MM.1S (cell line): ENCODE measurements at regions not wholly inside any gene's neighbourhood (a gene's known extent, or its start where the extent isn't known, plus 50 kb on each side); places are given as distances from the start of the nearest gene placed in this dataset.

ENCODE experiments used
- DNase-seq: peaks from one replicate; pipeline ENCODE4 v3.0.0-alpha.2; 2015
- H2AFZ ChIP-seq: fragments of 300-600 bp; sonication (generic); 2 replicates; pipeline ENCODE4 v1.6.0; 2016; ENCODE audit warnings: antibody characterized with exemption, low read length
- H3F3A ChIP-seq: fragments of 300-600 bp; sonication (generic); 2 replicates; pipeline ENCODE4 v1.6.1; 2016; ENCODE audit warnings: mild to moderate bottlenecking, antibody characterized with exemption, low read length, moderate library complexity, mixed read lengths; ENCODE audit not compliant: insufficient read depth
- H3K27ac ChIP-seq: fragments of 300-600 bp; sonication (generic); 2 replicates; pipeline ENCODE4 v1.5.1; 2016; ENCODE audit warnings: mild to moderate bottlenecking, low read length
- H3K27me3 ChIP-seq: fragments of 300-600 bp; sonication (generic); replicated peaks from 2 replicates; pipeline ENCODE4 v1.6.0; 2016; ENCODE audit warnings: low read length; ENCODE audit not compliant: insufficient read depth
- H3K36me3 ChIP-seq: fragments of 300-600 bp; sonication (generic); replicated peaks from 2 replicates; pipeline ENCODE4 v1.6.1; 2016; ENCODE audit warnings: mild to moderate bottlenecking, low read length, mixed read lengths; ENCODE audit not compliant: insufficient read depth
- H3K4me1 ChIP-seq: fragments of 300-600 bp; sonication (generic); 2 replicates; pipeline ENCODE4 v1.6.1; 2016; ENCODE audit warnings: low read length, mixed read lengths
- H3K4me2 ChIP-seq: fragments of 300-600 bp; sonication (generic); 2 replicates; pipeline ENCODE4 v1.6.0; 2016; ENCODE audit warnings: low read depth, low read length
- H3K4me3 ChIP-seq: fragments of 300-600 bp; sonication (generic); 2 replicates; pipeline ENCODE4 v1.5.1; 2016; ENCODE audit warnings: low read length, mixed read lengths
- H3K79me2 ChIP-seq: fragments of 300-600 bp; sonication (generic); 2 replicates; pipeline ENCODE4 v1.6.1; 2016; ENCODE audit warnings: mixed run types, low read length, mixed read lengths
- H3K9ac ChIP-seq: fragments of 300-600 bp; sonication (generic); 2 replicates; pipeline ENCODE4 v1.6.1; 2016; ENCODE audit warnings: low read length, mixed read lengths
- H3K9me2 ChIP-seq: fragments of 300-600 bp; sonication (generic); replicated peaks from 2 replicates; pipeline ENCODE4 v1.6.1; 2016; ENCODE audit warnings: mild to moderate bottlenecking, low read length, mixed read lengths; ENCODE audit not compliant: insufficient read depth
- H3K9me3 ChIP-seq: fragments of 300-600 bp; sonication (generic); replicated peaks from 2 replicates; pipeline ENCODE4 v1.6.1; 2016; ENCODE audit warnings: mild to moderate bottlenecking, low read length, mixed read lengths; ENCODE audit not compliant: insufficient read depth
- H4K20me1 ChIP-seq: fragments of 300-600 bp; sonication (generic); 2 replicates; pipeline ENCODE4 v1.6.1; 2016; ENCODE audit warnings: mild to moderate bottlenecking, low read length, moderate library complexity, mixed read lengths; ENCODE audit not compliant: insufficient read depth
- EZH2 ChIP-seq: fragments of 300-600 bp; sonication (generic); optimal IDR thresholded peaks from 2 replicates; pipeline ENCODE3; 2017; ENCODE audit warnings: low read depth, mild to moderate bottlenecking, antibody characterized with exemption, low read length, mixed read lengths
- EZH2phosphoT487 ChIP-seq: fragments of 300-600 bp; sonication (generic); IDR thresholded peaks from 2 replicates; pipeline ENCODE4 v1.6.1; 2018; ENCODE audit warnings: antibody characterized with exemption, low read length
- TF ChIP-seq, protein P1 (sequence below): fragments of 300-600 bp; sonication (generic); IDR thresholded peaks from 2 replicates; pipeline ENCODE4 v1.5.1; 2016; ENCODE audit warnings: antibody characterized with exemption, low read length, mixed read lengths

DNA sequence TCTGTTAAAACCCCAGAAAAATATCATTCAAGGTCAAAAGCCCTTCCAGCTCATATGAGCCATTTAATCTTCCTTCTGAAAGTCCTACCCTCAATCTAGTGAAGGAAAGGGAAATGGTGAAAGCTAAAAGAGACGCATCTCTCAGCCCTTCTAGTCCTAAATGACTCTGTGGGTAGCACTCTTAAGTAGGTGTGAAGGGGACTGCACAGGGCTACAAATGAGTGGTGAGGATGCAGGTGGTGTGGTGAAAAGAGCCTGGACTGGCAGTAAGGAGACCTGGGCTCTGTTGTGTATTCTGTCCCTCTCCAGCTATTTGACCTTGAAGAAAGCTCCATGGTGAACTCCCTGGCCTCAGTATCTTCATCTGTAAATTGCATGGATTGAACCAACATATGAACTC lies 671.8 kb upstream of the DIPK2B start:
- no peak overlapping the region for H3K27ac ChIP-seq
- H2AFZ ChIP-seq = no peak overlapping the region
- no peaks in the 10 kb centered on the region for H4K20me1 ChIP-seq
- H3K4me3 ChIP-seq = no peak overlapping the region
- H3K4me1 ChIP-seq = no peaks in the 10 kb centered on the region
- H3K79me2 ChIP-seq = no peaks in the 10 kb centered on the region
- H3K36me3 ChIP-seq = no peaks in the 10 kb centered on the region
- H3K9ac ChIP-seq = no peak overlapping the region
- H3F3A ChIP-seq = no peaks in the 10 kb centered on the region
- H3K9me3 ChIP-seq = no peaks in the 10 kb centered on the region
- H3K27me3 ChIP-seq = no peaks in the 10 kb centered on the region
- DNase-seq = no peak
- no peak for TF ChIP-seq EZH2phosphoT487
- TF ChIP-seq, protein P1, sequence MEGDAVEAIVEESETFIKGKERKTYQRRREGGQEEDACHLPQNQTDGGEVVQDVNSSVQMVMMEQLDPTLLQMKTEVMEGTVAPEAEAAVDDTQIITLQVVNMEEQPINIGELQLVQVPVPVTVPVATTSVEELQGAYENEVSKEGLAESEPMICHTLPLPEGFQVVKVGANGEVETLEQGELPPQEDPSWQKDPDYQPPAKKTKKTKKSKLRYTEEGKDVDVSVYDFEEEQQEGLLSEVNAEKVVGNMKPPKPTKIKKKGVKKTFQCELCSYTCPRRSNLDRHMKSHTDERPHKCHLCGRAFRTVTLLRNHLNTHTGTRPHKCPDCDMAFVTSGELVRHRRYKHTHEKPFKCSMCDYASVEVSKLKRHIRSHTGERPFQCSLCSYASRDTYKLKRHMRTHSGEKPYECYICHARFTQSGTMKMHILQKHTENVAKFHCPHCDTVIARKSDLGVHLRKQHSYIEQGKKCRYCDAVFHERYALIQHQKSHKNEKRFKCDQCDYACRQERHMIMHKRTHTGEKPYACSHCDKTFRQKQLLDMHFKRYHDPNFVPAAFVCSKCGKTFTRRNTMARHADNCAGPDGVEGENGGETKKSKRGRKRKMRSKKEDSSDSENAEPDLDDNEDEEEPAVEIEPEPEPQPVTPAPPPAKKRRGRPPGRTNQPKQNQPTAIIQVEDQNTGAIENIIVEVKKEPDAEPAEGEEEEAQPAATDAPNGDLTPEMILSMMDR = no peak
- no peak for TF ChIP-seq EZH2
- H3K9me2 ChIP-seq = no peaks in the 10 kb centered on the region
- no peak overlapping the region for H3K4me2 ChIP-seq

DNA sequence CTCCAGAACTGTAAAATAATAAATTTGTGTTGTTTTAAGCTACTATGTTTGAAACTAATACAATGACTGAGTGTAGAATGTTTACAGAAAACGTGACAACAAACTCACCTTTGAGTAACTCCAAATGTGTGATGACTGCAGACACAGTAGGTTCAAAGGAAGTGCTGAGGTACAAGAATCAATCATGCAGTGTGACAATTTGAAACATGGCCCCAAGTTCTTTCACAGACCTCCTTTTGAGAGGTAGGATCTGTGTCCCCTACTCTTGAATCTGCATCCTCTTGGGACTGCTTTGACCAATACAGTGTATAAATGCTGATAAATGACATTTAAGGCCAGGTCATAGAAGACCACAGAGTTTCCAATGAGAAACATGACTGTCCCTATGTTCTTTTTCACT lies 667.7 kb upstream of the DIPK2B start:
- H3K9me2 ChIP-seq = no peaks in the 10 kb centered on the region
- H3K27me3 ChIP-seq = no peaks in the 10 kb centered on the region
- no peaks in the 10 kb centered on the region for H3K36me3 ChIP-seq
- no peak for DNase-seq
- H3K4me1 ChIP-seq = no peaks in the 10 kb centered on the region
- H3K27ac ChIP-seq = no peak overlapping the region
- no peak overlapping the region for H3K4me3 ChIP-seq
- H3K9me3 ChIP-seq = no peaks in the 10 kb centered on the region
- TF ChIP-seq EZH2 (no peak), EZH2phosphoT487 (no peak)
- TF ChIP-seq, protein P1 = no peak
- H4K20me1 ChIP-seq = no peaks in the 10 kb centered on the region
- H3F3A ChIP-seq = no peaks in the 10 kb centered on the region
- H3K4me2 ChIP-seq = no peak overlapping the region
- no peaks in the 10 kb centered on the region for H3K79me2 ChIP-seq
- H2AFZ ChIP-seq = no peak overlapping the region
- H3K9ac ChIP-seq = no peak overlapping the region

DNA sequence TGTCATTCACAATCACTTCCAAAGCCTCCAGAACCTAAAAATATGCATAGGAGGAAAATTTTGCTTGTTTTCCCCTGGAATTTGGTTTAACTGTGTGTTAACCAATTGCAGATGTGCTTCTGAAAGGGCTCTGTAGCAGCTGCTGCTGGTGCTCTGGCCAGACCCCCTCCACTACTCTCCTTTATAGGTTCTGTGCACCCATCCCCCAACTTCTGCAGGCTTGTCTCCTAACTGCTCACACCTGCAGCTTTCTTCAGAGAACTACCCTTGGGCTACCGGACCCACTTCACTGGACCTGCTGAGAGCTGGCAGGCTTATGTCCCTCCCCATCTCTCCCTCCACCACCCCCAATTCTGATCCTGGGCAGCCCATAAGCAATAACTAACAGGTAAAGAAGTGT lies 662.1 kb upstream of the DIPK2B start:
- H3K4me3 ChIP-seq = no peak overlapping the region
- H3F3A ChIP-seq = no peaks in the 10 kb centered on the region
- no peak overlapping the region for H3K27ac ChIP-seq
- H3K4me2 ChIP-seq = no peak overlapping the region
- no peak overlapping the region for H2AFZ ChIP-seq
- no peaks in the 10 kb centered on the region for H3K4me1 ChIP-seq
- H3K9me3 ChIP-seq = no peaks in the 10 kb centered on the region
- no peak for DNase-seq
- H4K20me1 ChIP-seq = no peaks in the 10 kb centered on the region
- TF ChIP-seq, protein P1 = no peak
- TF ChIP-seq EZH2phosphoT487 = no peak
- TF ChIP-seq EZH2 = no peak
- H3K36me3 ChIP-seq = no peaks in the 10 kb centered on the region
- H3K27me3 ChIP-seq = no peaks in the 10 kb centered on the region
- no peak overlapping the region for H3K9ac ChIP-seq
- no peaks in the 10 kb centered on the region for H3K79me2 ChIP-seq
- H3K9me2 ChIP-seq = no peaks in the 10 kb centered on the region
